NCI-H446 treated with DMSO at 0.1 percent for 48 hours (cell line): ENCODE measurements at regions not wholly inside any gene's neighbourhood (a gene's known extent, or its start where the extent isn't known, plus 50 kb on each side); places are given as distances from the start of the nearest gene placed in this dataset.

Experiments used
- DNase-seq: peaks from one replicate; lab custom pipeline; 2025; lab: John Stamatoyannopoulos, UW

- DNase-seq, result no peak
Observed at GRCh38 chr5:97729938-97730337, 546.9 kb upstream of the RIOK2 start.

GRCh38 chr5:97735209-97735608 is 552.2 kb upstream of the RIOK2 start:
- peak; percentile 2 for DNase-seq

- DNase-seq, result no peak
Observed at GRCh38 chr5:97737608-97738007, 554.6 kb upstream of the RIOK2 start.

- DNase-seq, result no peak
Observed at GRCh38 chr5:97745817-97746216, 562.8 kb upstream of the RIOK2 start.

GRCh38 chr5:97750576-97750975 is 567.5 kb upstream of the RIOK2 start:
- no peak for DNase-seq

- DNase-seq, result no peak
Observed at GRCh38 chr5:97751540-97751939, 568.5 kb upstream of the RIOK2 start.

- DNase-seq, result no peak
Observed at GRCh38 chr5:97752871-97753270, 569.8 kb upstream of the RIOK2 start.

GRCh38 chr5:97762483-97762882 is 579.4 kb upstream of the RIOK2 start:
- no peak for DNase-seq

GRCh38 chr5:97764700-97765099 is 581.7 kb upstream of the RIOK2 start:
- DNase-seq, result no peak

GRCh38 chr5:97778451-97778850 is 595.4 kb upstream of the RIOK2 start:
- no peak for DNase-seq

GRCh38 chr5:97788369-97788768 is 605.3 kb upstream of the RIOK2 start:
- DNase-seq, result no peak

GRCh38 chr5:97797994-97798451 is 615.0 kb upstream of the RIOK2 start:
- DNase-seq, result no peak

GRCh38 chr5:97801461-97801860 is 618.4 kb upstream of the RIOK2 start:
- DNase-seq, result no peak

- no peak for DNase-seq
Observed at GRCh38 chr5:97820138-97820537, 637.1 kb upstream of the RIOK2 start.

- DNase-seq, result no peak
Observed at GRCh38 chr5:97832645-97833296, 649.7 kb upstream of the RIOK2 start.

GRCh38 chr5:97834561-97834960 is 651.5 kb upstream of the RIOK2 start:
- DNase-seq, result no peak

GRCh38 chr5:97835112-97835511 is 652.1 kb upstream of the RIOK2 start:
- no peak for DNase-seq

GRCh38 chr5:97836816-97837215 is 653.8 kb upstream of the RIOK2 start:
- DNase-seq, result no peak

GRCh38 chr5:97838214-97838613 is 655.2 kb upstream of the RIOK2 start:
- DNase-seq, result peak; percentile 95

GRCh38 chr5:97839341-97840086 is 656.5 kb upstream of the RIOK2 start:
- no peak for DNase-seq

- DNase-seq, result no peak
Observed at GRCh38 chr5:97840643-97841042, 657.6 kb upstream of the RIOK2 start.

- no peak for DNase-seq
Observed at GRCh38 chr5:97842687-97843086, 659.6 kb upstream of the RIOK2 start.

GRCh38 chr5:97844797-97845196 is 661.8 kb upstream of the RIOK2 start:
- no peak for DNase-seq

GRCh38 chr5:97846643-97847042 is 663.6 kb upstream of the RIOK2 start:
- no peak for DNase-seq
